VCaP (cell line): ENCODE measurements at regions not wholly inside any gene's neighbourhood (a gene's known extent, or its start where the extent isn't known, plus 50 kb on each side); places are given as distances from the start of the nearest gene placed in this dataset.

ENCODE experiments used
- H3K27ac ChIP-seq: fragments of 450-650 bp; 2 replicates; pipeline ENCODE4 v1.5.1; 2017
- CTCF ChIP-seq: fragments of 450-650 bp; conservative IDR thresholded peaks from 2 replicates; pipeline ENCODE4 v1.5.1; 2017; ENCODE audit warnings: mild to moderate bottlenecking, moderate library complexity

- H3K27ac ChIP-seq: no peak overlapping the region
- TF ChIP-seq CTCF: no peak
Measured at GRCh38 chr5:98992552-98992951, 63.7 kb upstream of the CHD1 start.

DNA sequence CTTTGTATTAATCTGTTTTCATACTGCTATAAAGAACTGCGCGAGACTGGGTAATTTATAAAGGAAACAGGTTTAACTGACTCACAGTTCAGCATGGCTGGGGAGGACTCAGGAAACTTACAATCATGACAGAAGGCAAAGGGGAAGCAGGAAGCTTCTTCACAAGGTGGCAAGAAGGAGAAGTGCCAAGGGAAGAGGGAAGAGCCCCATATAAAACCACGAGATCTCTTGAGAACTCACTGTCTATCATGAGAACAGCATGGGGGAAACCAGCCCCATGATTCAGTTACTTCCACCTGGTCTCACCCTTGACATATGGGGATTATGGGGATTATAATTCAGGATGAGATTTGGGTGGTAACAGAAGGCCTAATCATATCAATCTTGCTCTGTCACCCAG lies 60.9 kb upstream of the CHD1 start:
- TF ChIP-seq CTCF: no peak
- H3K27ac ChIP-seq: no peak overlapping the region

- no peak overlapping the region for H3K27ac ChIP-seq
- no peak for TF ChIP-seq CTCF
Measured at GRCh38 chr5:98986587-98986986, 57.8 kb upstream of the CHD1 start.

DNA sequence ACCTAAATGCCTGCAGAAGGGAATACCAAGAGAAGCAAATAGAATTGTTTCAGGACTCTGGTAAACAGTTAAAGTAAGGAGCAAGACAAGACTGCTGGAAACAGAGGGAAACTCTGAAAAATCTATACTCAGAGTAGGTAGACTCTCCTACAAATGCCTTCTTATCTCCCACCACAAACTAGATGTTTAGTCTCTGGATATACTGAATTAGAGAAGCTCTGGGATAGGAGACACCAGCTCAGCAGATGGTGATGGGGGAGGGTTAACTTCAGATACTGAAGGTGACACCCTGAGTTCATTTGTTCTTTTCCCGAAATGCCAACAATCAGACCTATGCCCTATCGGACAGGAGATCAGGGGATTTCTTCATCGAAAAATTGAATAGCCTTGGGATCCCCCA lies 54.1 kb upstream of the CHD1 start:
- no peak overlapping the region for H3K27ac ChIP-seq
- TF ChIP-seq CTCF: no peak
